Inferior parietal cortex (tissue), 1 donor: ENCODE measurements at regions not wholly inside any gene's neighbourhood (a gene's known extent, or its start where the extent isn't known, plus 50 kb on each side); places are given as distances from the start of the nearest gene placed in this dataset.
"Not testable (repeated sequence)": the region's sequence is repeated elsewhere in the genome, so short reads cannot be mapped to it uniquely, and the experiment has no call there.

Source experiments
- DNase-seq: peaks from one replicate; pipeline ENCODE4 v3.0.0-alpha.2; 2016; ENCODE audit errors: extremely low spot score

DNA sequence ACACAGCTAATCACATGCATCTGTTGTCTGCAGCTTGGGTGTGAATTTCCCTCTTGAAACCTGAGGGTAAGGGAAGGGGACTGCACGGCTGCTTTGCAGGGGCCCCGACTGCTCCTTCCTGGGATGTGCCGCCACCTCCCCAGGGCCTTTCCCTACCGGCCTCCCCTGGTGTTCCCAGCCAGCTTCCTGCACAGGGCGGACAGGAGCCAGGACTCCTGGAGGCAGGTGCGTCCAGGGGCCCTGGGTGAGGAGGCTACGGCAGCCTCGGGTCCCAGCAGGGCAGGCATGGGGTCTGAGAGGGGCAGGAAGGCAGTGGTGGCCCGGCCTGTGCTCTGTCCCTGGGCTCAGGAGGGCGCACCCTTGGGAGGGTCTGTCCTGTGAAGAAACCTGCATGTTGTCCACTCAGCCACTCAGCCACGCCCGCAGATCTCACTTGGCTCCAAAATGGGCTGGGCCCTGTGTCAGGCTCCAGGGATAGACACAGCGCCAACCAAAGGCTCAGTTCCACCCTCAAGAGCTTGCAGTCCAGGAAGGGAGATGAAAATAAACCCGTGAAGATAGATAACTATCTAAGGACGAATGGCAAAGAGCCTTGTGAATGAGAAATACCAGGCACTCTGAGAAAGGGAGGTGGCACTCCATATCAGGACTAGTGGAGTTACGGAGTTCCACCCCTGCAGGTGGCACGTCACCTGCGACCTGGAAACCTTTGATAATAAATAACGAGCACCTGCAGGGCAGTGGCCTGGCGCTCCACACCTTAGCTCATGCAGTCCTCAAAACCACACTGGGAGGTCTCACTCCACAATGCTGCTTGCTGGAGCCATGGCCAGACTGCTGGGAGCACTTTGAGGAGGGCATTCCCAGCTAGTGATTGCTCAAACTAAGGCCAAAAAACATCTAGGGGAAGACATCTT is 427.4 kb downstream of the AACS start:
- no peak for DNase-seq

DNA sequence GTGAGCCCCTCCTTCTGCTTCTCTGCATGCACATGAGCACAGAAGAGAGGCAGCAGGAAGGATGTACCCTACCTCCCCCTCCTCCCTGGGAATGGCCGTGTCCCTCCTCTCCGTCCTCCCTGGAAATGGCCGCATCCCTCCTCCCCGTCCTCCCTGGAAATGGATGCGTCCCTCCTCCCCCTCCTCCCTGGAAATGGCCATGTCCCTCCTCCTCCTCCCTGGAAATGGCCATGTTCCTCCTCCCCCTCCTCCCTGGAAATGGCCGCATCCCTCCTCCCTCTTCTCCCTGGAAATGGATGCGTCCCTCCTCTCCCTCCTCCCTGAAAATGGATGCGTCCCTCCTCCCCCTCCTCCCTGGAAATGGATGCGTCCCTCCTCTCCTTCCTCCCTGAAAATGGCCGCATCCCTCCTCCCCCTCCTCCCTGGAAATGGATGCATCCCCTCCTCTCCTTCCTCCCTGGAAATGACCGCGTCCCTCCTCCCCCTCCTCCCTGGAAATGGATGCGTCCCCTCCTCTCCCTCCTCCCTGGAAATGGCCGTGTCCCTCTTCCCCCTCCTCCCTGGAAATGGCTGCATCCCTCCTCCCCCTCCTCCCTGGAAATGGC is 428.6 kb downstream of the AACS start:
- no peak for DNase-seq

DNA sequence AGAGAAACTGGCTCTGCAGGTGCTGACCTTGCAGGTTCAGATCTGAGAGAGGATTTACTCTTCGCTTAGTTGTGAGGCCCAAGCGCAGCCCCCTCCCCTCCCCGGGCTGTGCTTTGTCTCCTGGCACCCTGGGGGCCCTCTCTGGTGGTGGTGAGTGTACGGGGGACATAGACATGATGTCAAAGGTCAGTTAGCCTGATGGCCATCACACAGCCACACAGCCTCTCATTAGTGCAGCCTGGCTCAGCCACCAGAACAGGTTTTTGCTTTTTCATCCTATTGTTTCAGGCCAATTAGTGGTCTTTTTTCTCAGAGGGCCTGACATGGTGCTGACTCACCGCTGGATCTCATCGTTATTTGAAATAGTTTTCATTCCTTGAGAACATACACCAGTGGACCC is 437.9 kb downstream of the AACS start:
- no peak for DNase-seq

DNA sequence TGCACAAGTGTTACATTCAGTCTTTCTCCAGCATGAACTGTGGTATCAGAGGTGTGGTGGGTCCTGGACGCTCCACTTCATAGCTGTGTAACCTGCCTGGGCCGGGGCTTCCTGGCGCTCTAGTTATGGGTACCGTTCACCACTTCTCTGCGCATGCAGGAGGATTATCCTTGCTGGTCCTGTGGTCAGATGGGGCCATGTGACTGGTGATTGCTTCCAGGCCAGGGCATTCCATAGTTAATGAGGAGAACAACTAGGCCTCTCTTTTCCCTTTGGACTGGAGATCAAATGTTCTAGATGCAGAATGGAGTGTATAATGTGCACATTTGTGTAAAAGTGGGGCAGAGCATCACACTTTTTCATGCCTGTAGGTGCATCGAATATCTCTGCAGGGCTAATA is 444.0 kb downstream of the AACS start:
- DNase-seq = no peak

DNA sequence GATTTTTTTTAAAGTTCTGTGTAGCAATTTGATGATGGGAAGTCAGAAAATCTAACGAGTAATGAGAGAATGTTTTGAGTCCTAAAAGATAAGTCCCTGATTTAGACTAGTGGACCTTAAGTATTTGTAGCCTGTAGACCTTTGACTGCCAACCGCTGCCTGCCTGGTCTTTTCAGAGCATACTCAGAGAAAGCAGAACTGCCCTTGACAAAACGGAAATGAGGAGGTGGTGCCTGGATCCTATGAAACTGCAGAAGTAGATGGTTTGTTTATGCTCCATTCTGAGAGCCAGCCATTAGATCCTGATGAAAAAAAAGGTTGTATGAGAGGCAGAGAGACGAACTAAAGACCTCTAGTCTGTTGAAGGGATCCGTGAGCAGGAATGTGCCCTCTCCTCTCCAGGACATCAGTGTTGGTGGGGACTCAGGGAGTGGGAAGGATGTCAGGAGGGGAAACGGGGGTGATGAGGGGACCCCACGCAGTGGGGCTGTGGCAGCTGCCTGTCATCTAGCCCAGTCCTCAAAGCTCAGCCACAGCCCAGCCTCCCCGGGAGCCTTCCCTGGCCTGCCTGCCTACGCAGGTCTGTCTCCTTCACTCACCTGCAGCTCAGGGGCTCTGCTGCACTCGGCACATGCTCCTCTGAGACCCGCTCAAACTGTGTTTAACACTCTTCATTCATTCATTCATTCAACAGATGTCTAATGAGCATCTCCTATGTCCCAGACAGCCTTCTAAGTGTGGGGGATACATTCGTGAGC is 447.5 kb downstream of the AACS start:
- no peak for DNase-seq

DNA sequence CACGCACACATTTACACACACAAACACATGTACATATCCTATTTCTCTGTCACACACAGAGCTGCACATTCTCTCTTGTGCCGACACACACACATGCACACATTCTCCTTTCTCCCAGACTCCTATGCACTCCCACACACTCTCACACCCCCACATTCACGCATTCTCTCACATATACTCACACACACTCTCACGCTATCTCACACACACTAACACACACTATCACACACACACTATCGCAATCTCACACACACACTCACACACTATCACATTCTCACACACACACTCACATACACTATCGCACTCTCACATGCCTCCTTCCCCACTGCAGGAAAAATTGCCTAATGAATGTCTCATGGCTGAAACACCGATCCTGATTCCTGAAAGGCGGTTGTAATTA is 450.7 kb downstream of the AACS start:
- no peak for DNase-seq

DNA sequence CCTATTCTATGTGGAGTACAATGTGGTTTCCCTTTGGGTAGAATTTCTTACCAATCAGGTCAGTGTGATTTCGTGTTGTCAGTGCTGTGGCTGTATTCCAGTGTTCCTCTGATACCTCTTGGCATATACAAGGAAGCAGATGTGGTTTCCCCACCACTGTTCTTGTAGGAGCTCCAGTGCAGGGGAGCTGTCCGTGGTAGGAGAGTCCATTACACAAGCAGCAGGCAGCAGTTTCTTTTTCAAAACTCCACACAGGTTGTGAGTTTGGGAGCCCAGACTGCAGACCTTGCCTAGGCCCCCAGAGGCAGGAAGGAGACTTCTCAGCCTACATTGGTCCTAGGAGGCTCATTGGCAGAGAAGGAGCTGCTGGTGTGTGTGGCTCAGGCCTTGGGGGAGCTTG is 452.8 kb downstream of the AACS start:
- DNase-seq = no peak

DNA sequence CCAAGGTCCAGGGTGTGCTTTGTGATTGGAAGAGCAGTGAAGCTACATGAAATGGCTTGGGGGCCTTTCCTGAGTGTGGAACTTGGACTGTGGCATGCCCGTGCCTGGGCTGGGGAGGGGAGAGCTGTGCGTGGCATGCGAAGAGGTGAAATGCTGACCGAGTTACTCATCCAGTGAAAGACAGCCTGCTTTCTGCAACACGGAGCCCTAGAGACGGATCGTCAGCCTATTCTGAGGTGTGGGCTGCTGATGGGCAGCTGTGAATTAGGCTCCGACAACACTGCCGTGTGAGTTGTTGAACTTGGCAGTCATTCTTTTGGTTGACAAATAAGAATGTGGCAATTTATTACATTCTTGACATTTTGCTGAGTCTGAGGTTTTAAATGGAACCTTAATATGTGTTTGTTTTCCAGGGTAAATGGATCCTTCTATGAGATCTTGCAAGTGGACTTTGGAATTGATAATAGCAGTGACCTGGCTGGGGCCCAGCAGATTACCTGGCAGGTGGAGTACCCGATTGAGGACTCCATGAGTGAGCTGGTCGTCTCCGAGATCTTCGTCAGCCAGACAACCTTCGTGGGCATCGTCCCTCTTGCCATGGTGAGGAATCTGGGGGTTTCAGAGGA is 453.9 kb downstream of the AACS start:
- DNase-seq = no peak

DNA sequence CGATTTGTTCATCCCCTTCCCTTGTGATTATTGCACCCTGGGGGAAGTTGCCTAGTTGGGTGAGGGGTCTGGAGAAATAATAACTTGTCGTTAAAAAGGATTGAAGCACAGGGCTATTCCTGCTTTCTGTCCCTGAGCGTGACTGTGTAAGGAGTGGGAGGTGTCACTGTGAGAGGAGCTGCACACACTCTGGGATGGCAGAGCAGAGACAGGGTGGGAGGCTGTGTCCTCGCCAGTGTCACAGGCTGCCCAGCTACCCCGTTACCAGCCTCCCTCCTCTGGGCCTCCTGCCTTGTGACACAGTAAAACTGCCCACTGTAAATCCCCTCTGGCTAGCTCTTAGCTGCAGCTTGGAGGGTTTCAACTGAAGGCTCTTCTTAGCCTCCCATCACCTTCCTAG is 460.6 kb downstream of the AACS start:
- DNase-seq = no peak

DNA sequence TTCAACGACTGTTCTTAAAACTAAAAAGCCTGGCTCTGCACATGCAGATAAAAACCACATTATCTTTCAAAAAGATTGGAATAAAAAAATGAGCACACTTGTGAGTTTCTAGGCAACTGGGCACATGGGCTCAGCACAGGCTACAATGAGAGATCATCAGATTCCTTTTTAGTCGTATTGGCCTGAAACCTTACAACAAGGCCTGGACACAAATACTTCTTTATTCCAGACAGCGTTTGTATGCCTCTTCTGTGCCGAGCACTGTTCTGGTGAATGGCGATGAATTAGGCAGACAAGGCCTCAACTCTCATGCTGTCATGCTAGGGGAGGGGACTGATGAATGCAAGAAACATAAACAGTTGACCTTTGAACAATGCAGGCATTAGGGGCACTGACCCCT is 463.0 kb downstream of the AACS start:
- DNase-seq = peak; percentile 85

DNA sequence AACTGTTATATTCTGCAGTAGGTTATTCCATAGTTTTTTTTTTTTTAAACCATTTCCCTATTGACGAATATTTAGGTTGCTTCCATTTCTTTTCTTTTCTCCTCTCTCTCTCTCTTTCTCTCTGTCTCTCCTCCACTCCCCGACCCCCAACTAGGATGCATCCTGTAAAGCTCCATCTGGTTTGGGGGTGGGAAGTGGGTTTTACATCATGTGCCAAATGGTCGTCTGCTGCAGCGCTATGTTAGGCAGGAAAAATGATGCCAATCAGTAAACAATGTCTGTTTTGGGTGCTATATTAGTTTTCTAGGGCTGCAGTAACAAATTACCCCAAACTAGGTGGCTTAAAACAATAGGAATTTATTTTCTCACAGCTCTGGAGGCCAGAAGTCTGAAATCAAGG is 465.0 kb downstream of the AACS start:
- DNase-seq = no peak

DNA sequence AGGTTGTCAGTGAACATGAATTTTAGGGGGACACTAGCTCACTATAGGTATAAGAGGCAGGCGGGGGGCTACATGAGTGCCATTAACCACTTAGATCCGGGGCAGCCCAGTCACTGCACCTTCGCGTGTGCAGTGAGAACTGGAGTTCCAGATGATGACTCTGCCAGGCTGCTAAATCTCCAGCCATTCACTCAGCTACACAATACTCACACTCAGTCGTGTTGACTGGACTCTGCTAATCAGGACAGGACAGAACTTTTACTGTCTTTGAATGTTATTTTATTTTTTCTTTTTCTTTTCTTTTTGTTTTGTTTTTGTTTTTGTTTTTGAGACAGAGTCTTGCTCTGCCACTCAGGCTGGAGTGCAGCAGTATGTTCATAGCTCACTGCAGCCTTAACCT is 465.6 kb downstream of the AACS start:
- DNase-seq = no peak

DNA sequence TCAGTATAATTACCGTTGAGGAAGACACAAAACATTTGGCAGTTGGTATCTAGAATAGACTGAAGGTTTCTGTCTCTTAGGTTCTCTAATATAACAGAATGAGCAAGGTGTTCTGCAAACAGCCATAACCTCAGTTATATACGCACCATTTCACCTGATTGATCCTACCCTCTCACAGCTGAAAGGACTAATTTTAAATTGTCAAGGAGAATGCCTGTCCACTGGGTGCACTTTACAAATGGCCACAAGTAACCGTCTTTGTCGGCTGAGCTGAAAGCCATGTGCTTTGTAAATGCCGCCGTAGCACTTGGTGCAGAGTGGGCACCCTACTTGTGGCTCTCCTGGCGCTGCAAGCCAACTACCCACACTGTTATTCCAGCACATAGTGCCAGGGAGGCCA is 466.3 kb downstream of the AACS start:
- no peak for DNase-seq

DNA sequence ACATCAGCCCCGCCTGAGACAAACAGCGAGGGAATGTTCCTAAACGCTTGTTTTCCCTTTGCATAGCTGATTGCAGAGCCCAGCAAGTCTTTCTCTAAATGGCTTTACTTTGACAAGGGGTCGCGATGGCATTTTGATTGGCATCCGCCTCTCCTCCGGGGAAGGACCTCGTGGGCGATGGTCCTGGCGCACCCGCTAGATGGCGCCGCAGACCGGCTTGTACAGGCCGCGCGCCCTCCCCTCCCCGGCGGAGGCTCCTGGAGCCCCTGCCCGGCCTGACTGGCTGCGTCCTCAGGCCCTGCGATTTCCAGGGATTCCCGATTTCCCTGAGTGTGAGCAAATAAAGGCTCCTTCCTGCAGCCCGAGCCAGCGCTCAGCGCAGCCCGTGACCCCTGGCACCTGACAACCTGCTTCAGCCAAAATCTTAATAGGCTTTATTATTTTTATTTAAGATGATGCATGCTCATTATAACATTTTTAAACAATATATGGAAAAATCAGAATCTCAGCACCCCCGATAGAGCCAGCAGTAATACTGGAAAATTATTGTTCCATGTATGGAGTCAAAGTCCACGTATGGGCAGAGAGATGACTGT is 468.3 kb downstream of the AACS start:
- peak; percentile 75 for DNase-seq

DNA sequence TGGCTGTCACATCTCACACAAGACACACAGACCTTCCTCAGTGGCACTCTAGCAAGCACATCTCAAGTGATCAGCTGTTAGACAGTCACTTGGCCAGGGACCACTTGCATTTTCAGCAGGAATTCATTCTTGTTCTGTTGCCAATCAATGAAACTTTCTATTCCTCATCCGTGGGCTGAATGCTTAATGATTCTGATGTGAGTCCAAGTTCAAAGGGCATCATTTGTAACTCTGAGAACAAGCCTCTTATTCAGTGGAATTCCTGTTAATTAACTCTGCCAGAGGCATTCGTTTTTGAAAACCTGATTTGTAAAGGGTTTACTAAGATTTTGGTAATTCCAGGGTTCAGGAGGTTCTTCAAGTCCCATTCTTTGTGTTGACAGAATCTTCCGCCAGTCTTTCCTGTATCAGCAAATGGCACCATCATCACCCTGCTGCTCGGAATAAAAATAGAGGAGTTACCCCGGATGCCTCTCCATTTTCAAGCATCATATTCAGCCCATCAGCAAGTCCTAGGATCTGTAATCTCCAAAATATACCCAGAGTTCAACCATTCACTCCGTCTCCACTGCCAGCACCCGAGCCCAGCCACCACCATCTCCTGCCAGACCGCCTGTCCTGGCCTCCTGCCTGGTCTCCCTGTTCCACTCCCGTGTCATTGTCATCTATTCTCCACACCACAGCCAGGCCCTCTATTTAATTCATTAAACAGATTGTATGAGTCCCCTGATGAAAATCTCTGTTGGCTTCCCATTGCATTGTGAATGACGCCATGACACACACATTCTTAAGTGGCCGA is 473.4 kb downstream of the AACS start:
- DNase-seq = no peak

DNA sequence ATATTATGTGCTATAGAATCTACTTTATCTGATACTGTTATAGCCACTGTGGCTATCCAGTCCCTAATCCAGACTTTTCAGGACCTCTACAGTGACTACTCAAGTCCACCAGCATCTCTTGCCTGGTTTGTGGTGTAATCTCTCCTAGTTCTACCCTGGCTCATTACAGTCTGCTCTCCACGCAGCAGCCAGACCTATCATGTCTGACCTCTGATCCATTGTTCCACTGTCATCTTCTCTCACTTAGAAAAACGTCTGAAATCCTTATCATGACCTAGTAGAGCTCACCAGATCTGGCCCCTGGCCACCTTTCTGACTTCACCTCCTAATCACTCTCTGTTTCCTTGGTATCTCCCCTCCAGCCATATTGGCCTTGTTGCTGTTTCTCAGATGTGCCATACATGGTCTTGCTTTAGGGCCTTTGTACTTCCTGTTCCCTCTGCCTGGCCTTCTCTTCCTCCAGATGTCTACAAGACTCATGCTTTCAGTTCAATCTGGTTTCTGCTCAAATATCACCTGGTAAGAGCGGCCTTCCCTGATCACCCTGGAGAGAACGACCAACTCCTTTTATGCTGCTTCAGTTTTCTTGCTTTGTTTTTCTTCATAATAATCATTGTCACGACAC is 475.5 kb downstream of the AACS start:
- DNase-seq = no peak

DNA sequence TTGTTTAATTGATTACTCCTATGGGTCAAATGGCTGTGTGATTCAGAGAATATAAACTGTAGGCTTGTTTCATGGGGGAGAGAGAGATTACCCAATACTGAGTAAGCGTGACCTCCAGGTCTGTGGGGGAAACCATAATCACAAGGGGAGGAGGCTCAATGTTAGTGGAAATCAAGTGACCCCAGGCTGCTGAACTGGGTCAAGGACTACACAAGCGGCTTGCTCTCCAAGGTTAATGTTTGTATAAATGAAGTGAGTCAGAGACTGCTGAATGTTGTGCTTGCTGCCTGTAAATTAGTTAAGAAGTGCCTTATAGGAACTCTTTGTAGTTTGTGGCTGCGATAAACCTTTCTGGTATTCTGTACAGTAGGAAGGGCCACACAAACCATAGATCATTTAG is 479.7 kb downstream of the AACS start:
- no peak for DNase-seq

DNA sequence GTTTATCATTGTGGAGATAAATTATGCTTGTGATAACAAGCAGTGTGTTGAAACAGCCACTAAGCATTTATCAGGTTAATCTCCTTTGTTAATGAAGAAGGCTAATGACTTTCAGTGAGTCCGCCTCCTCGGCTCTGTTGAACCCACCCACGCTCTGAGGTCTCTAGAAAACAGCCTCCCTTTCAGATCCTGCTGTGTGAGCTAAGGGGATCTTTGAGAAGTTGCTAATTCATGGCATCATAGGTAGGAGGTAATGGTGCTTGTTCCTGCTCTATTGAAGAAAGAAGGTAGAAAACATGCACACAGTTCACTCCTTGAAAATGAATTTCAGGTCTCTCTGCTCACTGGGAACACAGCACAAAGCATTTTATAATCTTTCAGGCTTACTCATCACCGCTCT is 483.9 kb downstream of the AACS start:
- no peak for DNase-seq

DNA sequence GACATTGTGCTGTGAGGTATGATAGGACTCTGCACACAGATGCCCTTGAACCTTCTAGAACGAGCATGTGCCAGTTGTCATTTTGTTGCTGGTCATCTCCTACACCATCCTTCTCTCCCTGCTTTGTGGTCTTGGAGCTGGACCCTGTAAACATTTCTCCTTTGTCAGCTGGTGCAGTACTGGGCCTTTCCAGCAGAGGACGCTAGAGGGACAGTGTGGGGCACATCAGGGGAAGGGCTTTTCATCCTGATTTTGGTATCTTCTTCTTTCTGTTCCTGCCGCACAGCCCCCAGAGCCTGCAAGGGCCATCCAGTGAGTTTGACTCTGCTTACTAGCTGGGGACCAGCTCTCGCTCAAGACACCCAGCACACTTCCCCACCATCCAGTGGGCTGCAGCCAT is 484.6 kb downstream of the AACS start:
- no peak for DNase-seq

DNA sequence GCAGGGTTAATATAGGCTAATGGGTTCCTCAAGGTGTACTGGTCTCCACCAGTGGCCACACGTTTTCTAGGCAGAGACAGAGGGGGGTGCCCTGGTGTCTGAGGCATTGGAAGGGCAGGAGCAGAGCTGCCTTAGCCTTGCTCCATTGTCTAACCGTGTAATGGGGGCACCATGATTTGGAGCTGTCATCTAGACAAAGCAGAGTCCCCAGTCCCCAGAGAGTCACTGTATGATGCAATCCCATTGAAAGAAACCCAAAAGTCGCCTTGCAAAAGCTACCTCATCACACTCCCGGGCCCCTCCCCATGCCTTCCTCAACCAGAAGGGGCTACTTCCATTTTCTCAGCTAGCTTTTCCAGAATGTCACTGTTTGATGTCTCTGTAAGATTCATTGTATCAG is 487.1 kb downstream of the AACS start:
- DNase-seq = no peak

DNA sequence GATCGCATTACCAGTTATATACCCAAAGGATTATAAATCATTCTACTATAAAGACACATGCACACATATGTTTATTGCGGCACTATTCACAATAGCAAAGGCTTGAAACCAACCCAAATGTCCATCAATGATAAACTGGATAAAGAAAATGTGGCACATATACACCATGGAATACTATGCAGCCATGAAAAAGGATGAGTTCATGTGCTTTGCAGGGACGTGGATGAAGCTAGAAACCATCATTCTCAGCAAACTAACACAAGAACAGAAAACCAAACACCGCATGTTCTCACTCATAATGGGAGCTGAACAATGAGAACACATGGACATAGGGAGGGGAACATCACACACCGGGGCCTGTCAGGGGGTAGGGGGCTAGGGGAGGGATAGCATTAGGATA is 495.8 kb downstream of the AACS start:
- DNase-seq = not testable (repeated sequence)
